ENCODE measurements at regions not wholly inside any gene's neighbourhood (a gene's known extent, or its start where the extent isn't known, plus 50 kb on each side); places are given as distances from the start of the nearest gene placed in this dataset.

- TF ChIP-seq CTCF (IDR thresholded peaks at IDR 0.05): no peak
- TF ChIP-seq POLR2A (IDR thresholded peaks at IDR 0.05): no peak
Observed at GRCh38 chr1:57959531-57960241, 535.8 kb upstream of the DAB1 start.

Data from Peyer's patch (tissue), 4 donors.